ENCODE measurements at regions not wholly inside any gene's neighbourhood (a gene's known extent, or its start where the extent isn't known, plus 50 kb on each side); places are given as distances from the start of the nearest gene placed in this dataset.

DNA sequence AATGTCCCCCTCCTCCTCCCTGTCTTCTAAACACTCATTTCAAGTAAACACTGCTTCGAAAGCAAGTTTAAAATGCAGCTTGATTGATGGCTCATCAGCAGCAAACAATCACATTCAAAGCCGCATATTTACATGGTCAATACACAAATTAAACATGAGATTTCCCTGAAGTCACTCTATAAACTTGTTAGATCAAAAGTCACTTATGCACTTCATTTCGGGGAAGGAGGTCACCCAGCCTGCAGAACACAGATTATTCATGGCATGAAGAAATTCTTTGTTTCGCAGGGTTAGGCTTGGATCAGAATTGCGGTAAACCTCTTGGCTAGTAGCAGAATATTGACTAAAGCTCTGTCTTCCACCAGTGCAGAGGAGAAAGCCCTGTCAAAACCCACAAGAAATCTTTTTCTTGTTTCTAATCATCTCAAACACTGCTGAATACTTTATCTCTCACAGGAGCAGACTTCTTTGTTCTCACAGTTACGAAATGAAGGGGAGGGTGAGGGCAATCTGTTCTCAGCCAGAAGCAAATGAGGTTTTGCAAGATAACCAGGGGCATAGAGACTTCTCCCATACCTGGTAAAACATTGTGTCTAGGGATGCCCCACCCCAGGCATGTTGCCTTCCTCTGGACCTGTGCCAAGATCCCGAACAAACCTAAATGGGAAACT lies 133.3 kb upstream of the CHL1 start:
- no peaks in the 10 kb centered on the region for H3K27me3 ChIP-seq (ENCODE audit: control insufficient read depth, insufficient read depth, low read length)
- H3K27ac Mint-ChIP-seq = no peak overlapping the region
- H3K4me3 ChIP-seq (ENCODE audit: low read depth, low read length) = no peak overlapping the region
- H3K36me3 Mint-ChIP-seq = no peaks in the 10 kb centered on the region
- no peaks in the 10 kb centered on the region for H3K4me1 ChIP-seq (ENCODE audit: control insufficient read depth, insufficient read depth, low read length, poor library complexity, severe bottlenecking)
- no peak for ATAC-seq (ENCODE audit: low read depth in 2 of 2)
- H3K4me1 Mint-ChIP-seq = no peaks in the 10 kb centered on the region
- no peak for DNase-seq
- no peak overlapping the region for H3K27ac ChIP-seq (ENCODE audit: insufficient read depth, low read length, poor library complexity, severe bottlenecking)
- no peaks in the 10 kb centered on the region for H3K27me3 Mint-ChIP-seq
- no peaks in the 10 kb centered on the region for H3K36me3 ChIP-seq (ENCODE audit: control insufficient read depth, insufficient read depth, low read length)
- H3K9me3 ChIP-seq (ENCODE audit: control insufficient read depth in 2 of 2, low read length in 2 of 2) = no peaks in the 10 kb centered on the region
- peaks cover 0 to 8% (median 1%) of the 10 kb centered on the region in 7 donors for H3K9me3 Mint-ChIP-seq
- no peak overlapping the region for H3K4me3 Mint-ChIP-seq

DNA sequence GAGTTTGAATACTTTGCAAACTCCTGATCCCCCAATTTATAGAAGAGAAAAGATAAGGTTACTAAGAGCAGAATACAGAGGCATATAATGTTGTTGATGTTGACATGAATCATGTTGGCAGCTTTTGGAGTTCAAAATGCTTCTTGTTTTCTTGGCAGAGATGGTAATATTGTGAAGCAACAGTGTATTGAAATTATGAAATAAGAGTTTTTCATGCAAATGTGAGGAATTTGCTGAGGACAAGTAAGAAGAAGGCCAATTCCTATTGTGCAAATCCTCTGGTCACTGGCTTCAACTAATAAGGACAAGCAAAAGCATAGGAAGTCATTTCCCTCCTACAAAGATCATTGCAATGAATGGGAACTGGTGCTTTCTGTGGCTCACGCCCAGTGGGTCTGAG lies 126.9 kb upstream of the CHL1 start:
- DNase-seq = no peak
- no peaks in the 10 kb centered on the region for H3K9me3 ChIP-seq (ENCODE audit: control insufficient read depth in 2 of 2, low read length in 2 of 2)
- H3K9me3 Mint-ChIP-seq = peaks cover 0 to 5% (median 2%) of the 10 kb centered on the region in 7 donors
- H3K4me3 ChIP-seq (ENCODE audit: low read depth, low read length) = no peak overlapping the region
- no peak overlapping the region for H3K27ac ChIP-seq (ENCODE audit: insufficient read depth, low read length, poor library complexity, severe bottlenecking)
- H3K27ac Mint-ChIP-seq = no peak overlapping the region
- H3K4me1 Mint-ChIP-seq = no peaks in the 10 kb centered on the region
- no peaks in the 10 kb centered on the region for H3K27me3 Mint-ChIP-seq
- H3K36me3 Mint-ChIP-seq = no peaks in the 10 kb centered on the region
- no peaks in the 10 kb centered on the region for H3K27me3 ChIP-seq (ENCODE audit: control insufficient read depth, insufficient read depth, low read length)
- no peak overlapping the region for H3K4me3 Mint-ChIP-seq
- no peaks in the 10 kb centered on the region for H3K36me3 ChIP-seq (ENCODE audit: control insufficient read depth, insufficient read depth, low read length)
- no peaks in the 10 kb centered on the region for H3K4me1 ChIP-seq (ENCODE audit: control insufficient read depth, insufficient read depth, low read length, poor library complexity, severe bottlenecking)
- no peak for ATAC-seq (ENCODE audit: low read depth in 2 of 2)

GRCh38 chr3:72776-73175 lies 123.8 kb upstream of the CHL1 start:
- Histone ChIP-seq H3K27ac (ENCODE audit: insufficient read depth, low read length, poor library complexity, severe bottlenecking) (no peak overlapping the region), H3K9me3 (ENCODE audit: control insufficient read depth in 2 of 2, low read length in 2 of 2) (no peaks in the 10 kb centered on the region), H3K27me3 (ENCODE audit: control insufficient read depth, insufficient read depth, low read length) (no peaks in the 10 kb centered on the region), H3K4me3 (ENCODE audit: low read depth, low read length) (no peak overlapping the region), H3K36me3 (ENCODE audit: control insufficient read depth, insufficient read depth, low read length) (no peaks in the 10 kb centered on the region), H3K4me1 (ENCODE audit: control insufficient read depth, insufficient read depth, low read length, poor library complexity, severe bottlenecking) (no peaks in the 10 kb centered on the region)
- DNase-seq (no peak), ATAC-seq (ENCODE audit: low read depth in 2 of 2) (no peak)
- H3K4me1 Mint-ChIP-seq = no peaks in the 10 kb centered on the region
- no peak overlapping the region for H3K4me3 Mint-ChIP-seq
- peaks cover 0 to 7% (median 0%) of the 10 kb centered on the region in 7 donors for H3K9me3 Mint-ChIP-seq
- H3K27me3 Mint-ChIP-seq = no peaks in the 10 kb centered on the region
- no peaks in the 10 kb centered on the region for H3K36me3 Mint-ChIP-seq
- H3K27ac Mint-ChIP-seq = no peak overlapping the region

DNA sequence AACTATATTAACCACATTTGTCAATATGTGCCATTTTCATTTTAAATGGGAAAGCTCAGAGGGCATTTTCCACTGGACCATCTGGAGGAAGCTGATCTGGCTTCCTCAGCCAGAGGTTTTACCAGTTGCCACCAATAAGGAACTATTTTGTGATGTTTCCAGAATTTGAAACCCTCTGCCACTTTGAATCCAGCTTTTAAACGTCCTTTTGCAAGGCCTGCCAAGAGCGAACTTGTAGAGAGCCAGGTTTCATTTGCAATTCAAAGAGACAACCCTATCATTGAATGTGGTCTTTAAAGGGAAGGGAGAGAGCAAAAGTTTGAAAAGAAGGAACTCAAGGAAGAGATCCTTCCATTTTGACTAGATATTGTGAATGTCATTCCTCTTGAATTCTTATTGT lies 123.3 kb upstream of the CHL1 start:
- no peak overlapping the region for H3K4me3 Mint-ChIP-seq
- Histone ChIP-seq H3K27me3 (ENCODE audit: control insufficient read depth, insufficient read depth, low read length) (no peaks in the 10 kb centered on the region), H3K36me3 (ENCODE audit: control insufficient read depth, insufficient read depth, low read length) (no peaks in the 10 kb centered on the region), H3K27ac (ENCODE audit: insufficient read depth, low read length, poor library complexity, severe bottlenecking) (no peak overlapping the region), H3K4me1 (ENCODE audit: control insufficient read depth, insufficient read depth, low read length, poor library complexity, severe bottlenecking) (no peaks in the 10 kb centered on the region), H3K4me3 (ENCODE audit: low read depth, low read length) (no peak overlapping the region), H3K9me3 (ENCODE audit: control insufficient read depth in 2 of 2, low read length in 2 of 2) (no peaks in the 10 kb centered on the region)
- DNase-seq (no peak), ATAC-seq (ENCODE audit: low read depth in 2 of 2) (no peak)
- H3K27me3 Mint-ChIP-seq = no peaks in the 10 kb centered on the region
- no peak overlapping the region for H3K27ac Mint-ChIP-seq
- no peaks in the 10 kb centered on the region for H3K4me1 Mint-ChIP-seq
- no peaks in the 10 kb centered on the region for H3K36me3 Mint-ChIP-seq
- H3K9me3 Mint-ChIP-seq = peaks cover 0 to 7% (median 0%) of the 10 kb centered on the region in 7 donors

DNA sequence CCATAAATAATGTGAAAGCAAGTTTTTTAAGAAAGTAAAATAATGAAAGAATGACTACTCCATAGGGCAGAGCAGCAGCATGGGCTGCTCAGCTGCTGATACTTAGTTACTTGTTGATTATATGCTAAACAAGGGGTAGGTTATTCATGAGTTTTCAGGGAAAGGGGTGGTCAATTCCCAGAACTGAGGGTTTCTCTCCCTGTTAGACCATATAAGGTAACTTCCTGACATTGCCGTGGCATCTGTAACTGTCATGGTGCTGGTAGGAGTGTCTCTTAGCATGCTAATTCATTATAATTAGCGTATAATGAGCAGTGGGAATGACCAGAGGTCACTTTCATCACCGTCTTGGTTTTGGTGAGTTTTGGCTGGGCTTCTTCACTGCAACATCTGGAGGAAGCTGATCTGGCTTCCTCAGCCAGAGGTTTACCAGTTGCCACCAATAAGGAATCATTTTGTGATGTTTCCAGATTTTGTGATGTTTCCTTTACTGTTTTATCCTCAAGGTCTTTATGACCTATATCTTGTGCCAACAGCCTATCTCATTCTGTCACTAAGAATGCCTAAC lies 121.8 kb upstream of the CHL1 start:
- no peaks in the 10 kb centered on the region for H3K27me3 Mint-ChIP-seq

GRCh38 chr3:75260-75659 lies 121.3 kb upstream of the CHL1 start:
- H3K27ac Mint-ChIP-seq = no peak overlapping the region
- no peak overlapping the region for H3K4me3 Mint-ChIP-seq
- Histone ChIP-seq H3K27me3 (ENCODE audit: control insufficient read depth, insufficient read depth, low read length) (no peaks in the 10 kb centered on the region), H3K36me3 (ENCODE audit: control insufficient read depth, insufficient read depth, low read length) (no peaks in the 10 kb centered on the region), H3K27ac (ENCODE audit: insufficient read depth, low read length, poor library complexity, severe bottlenecking) (no peak overlapping the region), H3K4me3 (ENCODE audit: low read depth, low read length) (no peak overlapping the region), H3K4me1 (ENCODE audit: control insufficient read depth, insufficient read depth, low read length, poor library complexity, severe bottlenecking) (no peaks in the 10 kb centered on the region), H3K9me3 (ENCODE audit: control insufficient read depth in 2 of 2, low read length in 2 of 2) (no peaks in the 10 kb centered on the region)
- no peaks in the 10 kb centered on the region for H3K27me3 Mint-ChIP-seq
- H3K4me1 Mint-ChIP-seq = no peaks in the 10 kb centered on the region
- ATAC-seq (ENCODE audit: low read depth in 2 of 2) (no peak), DNase-seq (no peak)
- peaks cover 0 to 7% (median 2%) of the 10 kb centered on the region in 7 donors for H3K9me3 Mint-ChIP-seq
- H3K36me3 Mint-ChIP-seq = no peaks in the 10 kb centered on the region

More for the DNA sequence above, 121.8 kb upstream of the CHL1 start:
- Mint-ChIP-seq H3K27ac (no peak overlapping the region), H3K36me3 (no peaks in the 10 kb centered on the region), H3K4me3 (no peak overlapping the region), H3K4me1 (no peaks in the 10 kb centered on the region), H3K9me3 (peaks cover 0 to 7% (median 0%) of the 10 kb centered on the region in 7 donors)
- H3K27ac ChIP-seq (ENCODE audit: insufficient read depth, low read length, poor library complexity, severe bottlenecking) = no peak overlapping the region
- H3K4me1 ChIP-seq (ENCODE audit: control insufficient read depth, insufficient read depth, low read length, poor library complexity, severe bottlenecking) = no peaks in the 10 kb centered on the region
- H3K27me3 ChIP-seq (ENCODE audit: control insufficient read depth, insufficient read depth, low read length) = no peaks in the 10 kb centered on the region
- no peaks in the 10 kb centered on the region for H3K36me3 ChIP-seq (ENCODE audit: control insufficient read depth, insufficient read depth, low read length)
- no peak for ATAC-seq (ENCODE audit: low read depth in 2 of 2)
- H3K4me3 ChIP-seq (ENCODE audit: low read depth, low read length) = no peak overlapping the region
- DNase-seq = no peak
- no peaks in the 10 kb centered on the region for H3K9me3 ChIP-seq (ENCODE audit: control insufficient read depth in 2 of 2, low read length in 2 of 2)

GRCh38 chr3:79542-79941 lies 117.0 kb upstream of the CHL1 start:
- Mint-ChIP-seq H3K4me3 (no peak overlapping the region), H3K4me1 (no peaks in the 10 kb centered on the region), H3K9me3 (peaks cover 0 to 4% (median 1%) of the 10 kb centered on the region in 7 donors), H3K36me3 (no peaks in the 10 kb centered on the region), H3K27ac (no peak overlapping the region), H3K27me3 (no peaks in the 10 kb centered on the region)
- H3K4me3 ChIP-seq (ENCODE audit: low read depth, low read length) = no peak overlapping the region
- ATAC-seq (ENCODE audit: low read depth in 2 of 2) (no peak), DNase-seq (no peak)
- no peaks in the 10 kb centered on the region for H3K27me3 ChIP-seq (ENCODE audit: control insufficient read depth, insufficient read depth, low read length)
- H3K4me1 ChIP-seq (ENCODE audit: control insufficient read depth, insufficient read depth, low read length, poor library complexity, severe bottlenecking) = no peaks in the 10 kb centered on the region
- H3K9me3 ChIP-seq (ENCODE audit: control insufficient read depth in 2 of 2, low read length in 2 of 2) = no peaks in the 10 kb centered on the region
- no peaks in the 10 kb centered on the region for H3K36me3 ChIP-seq (ENCODE audit: control insufficient read depth, insufficient read depth, low read length)
- H3K27ac ChIP-seq (ENCODE audit: insufficient read depth, low read length, poor library complexity, severe bottlenecking) = no peak overlapping the region

DNA sequence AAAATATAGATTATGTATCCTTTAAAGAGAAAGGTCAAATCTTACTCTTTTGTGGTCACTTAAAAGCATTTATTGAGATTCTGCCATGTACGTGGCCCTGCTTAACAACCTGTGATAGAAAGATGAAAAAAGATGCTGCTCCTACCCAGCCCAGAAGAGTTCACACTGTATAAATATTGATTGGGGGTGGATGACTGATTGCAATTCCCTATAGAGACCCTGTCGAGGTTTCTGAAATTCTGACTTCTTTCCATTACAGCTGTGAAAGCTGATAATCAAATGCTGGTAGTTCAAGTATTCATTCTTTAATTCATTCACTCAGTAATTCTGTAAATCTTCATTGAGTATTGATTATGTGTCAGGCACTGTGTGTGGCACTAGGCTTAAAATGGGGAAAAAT lies 114.1 kb upstream of the CHL1 start:
- no peak overlapping the region for H3K27ac ChIP-seq (ENCODE audit: insufficient read depth, low read length, poor library complexity, severe bottlenecking)
- no peaks in the 10 kb centered on the region for H3K9me3 ChIP-seq (ENCODE audit: control insufficient read depth in 2 of 2, low read length in 2 of 2)
- ATAC-seq (ENCODE audit: low read depth in 2 of 2) (no peak), DNase-seq (no peak)
- Mint-ChIP-seq H3K4me1 (no peaks in the 10 kb centered on the region), H3K36me3 (no peaks in the 10 kb centered on the region), H3K27me3 (no peaks in the 10 kb centered on the region), H3K9me3 (peaks cover 0 to 4% (median 0%) of the 10 kb centered on the region in 7 donors), H3K4me3 (no peak overlapping the region), H3K27ac (no peak overlapping the region)
- no peaks in the 10 kb centered on the region for H3K4me1 ChIP-seq (ENCODE audit: control insufficient read depth, insufficient read depth, low read length, poor library complexity, severe bottlenecking)
- no peaks in the 10 kb centered on the region for H3K36me3 ChIP-seq (ENCODE audit: control insufficient read depth, insufficient read depth, low read length)
- H3K4me3 ChIP-seq (ENCODE audit: low read depth, low read length) = no peak overlapping the region
- H3K27me3 ChIP-seq (ENCODE audit: control insufficient read depth, insufficient read depth, low read length) = no peaks in the 10 kb centered on the region

All from CD4-positive, CD25-positive, alpha-beta regulatory T cell (primary cell).